ENCODE measurements at regions not wholly inside any gene's neighbourhood (a gene's known extent, or its start where the extent isn't known, plus 50 kb on each side); places are given as distances from the start of the nearest gene placed in this dataset.

GRCh38 chr7:50954716-50955115 is 172.0 kb upstream of the GRB10 start:
- Histone ChIP-seq H3K79me2 (ENCODE audit: low read length) (no peaks in the 10 kb centered on the region), H3K27me3 (ENCODE audit: low read length) (no peaks in the 10 kb centered on the region), H3K4me1 (ENCODE audit: insufficient read depth, low read length) (peaks cover 43% of the 10 kb centered on the region), H3K27ac (ENCODE audit: low read length) (peak overlapping the region; percentile 73; the same call in 1 of the 2 replicates), H3K9ac (ENCODE audit: low read length) (no peak overlapping the region), H3K9me2 (replicated peaks; ENCODE audit: low read length) (no peaks in the 10 kb centered on the region), H3K4me2 (ENCODE audit: low read length) (peak overlapping the region; percentile 52; the same call in 1 of the 2 replicates), H3K36me3 (ENCODE audit: low read depth, low read length) (no peaks in the 10 kb centered on the region), H3F3A (ENCODE audit: low read length, unreplicated experiment) (no peaks in the 10 kb centered on the region), H3K9me3 (ENCODE audit: low read length) (no peaks in the 10 kb centered on the region), H3K4me3 (ENCODE audit: low read length) (no peak overlapping the region), H2AFZ (ENCODE audit: low read length) (no peak overlapping the region), H4K20me1 (ENCODE audit: low read length) (no peaks in the 10 kb centered on the region)
- CTCF ChIA-PET, result no interaction called here
- POLR2A ChIA-PET (ENCODE audit: unreplicated experiment), result no interaction called here
- TF ChIP-seq CTCF (conservative IDR thresholded peaks at IDR 0.05; ENCODE audit: low read depth, low read length) (no peak), EZH2phosphoT487 (IDR thresholded peaks at IDR 0.05; ENCODE audit: borderline replicate concordance, low read length) (no peak), EZH2 (IDR thresholded peaks at IDR 0.05; ENCODE audit: low read length, unreplicated experiment) (no peak)
- intact Hi-C loops (cut with micrococcal nuclease), result no loop called here
- DNase-seq (no peak), ATAC-seq (no peak)
- BruUV-seq (replicated peaks), result no TSS peak

DNA sequence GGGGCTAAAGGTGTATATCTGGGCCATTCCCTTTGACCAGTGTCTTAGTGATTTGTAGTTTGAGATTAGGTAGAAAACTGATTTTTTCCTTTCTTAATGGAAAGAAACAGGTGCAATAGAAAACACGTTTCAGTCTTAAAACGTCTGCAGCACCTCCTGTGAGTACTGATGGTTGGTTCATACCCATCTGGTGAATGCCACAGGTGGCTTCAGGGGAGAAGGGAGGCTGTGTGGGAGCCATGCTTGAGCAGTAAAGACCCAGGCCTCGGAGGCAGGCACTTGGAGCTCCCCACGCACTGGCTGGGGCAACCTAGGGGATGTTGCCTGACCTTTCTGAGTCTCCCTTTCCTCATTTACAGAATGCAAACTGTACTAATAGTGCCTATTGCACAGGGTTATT is 171.5 kb upstream of the GRB10 start:
- H3F3A ChIP-seq (ENCODE audit: low read length, unreplicated experiment), result no peaks in the 10 kb centered on the region
- H3K79me2 ChIP-seq (ENCODE audit: low read length), result no peaks in the 10 kb centered on the region
- H4K20me1 ChIP-seq (ENCODE audit: low read length), result no peaks in the 10 kb centered on the region
- peak overlapping the region; percentile 73 for H3K27ac ChIP-seq (ENCODE audit: low read length)
- no peaks in the 10 kb centered on the region for H3K9me2 ChIP-seq (replicated peaks; ENCODE audit: low read length)
- H2AFZ ChIP-seq (ENCODE audit: low read length), result no peak overlapping the region
- intact Hi-C loops (cut with micrococcal nuclease), result no loop called here
- H3K27me3 ChIP-seq (ENCODE audit: low read length), result no peaks in the 10 kb centered on the region
- ChIA-PET CTCF (no interaction called here), POLR2A (ENCODE audit: unreplicated experiment) (no interaction called here)
- no peak overlapping the region for H3K4me3 ChIP-seq (ENCODE audit: low read length)
- H3K9me3 ChIP-seq (ENCODE audit: low read length), result no peaks in the 10 kb centered on the region
- ATAC-seq (no peak), DNase-seq (no peak)
- peak overlapping the region; percentile 15; the same call in 1 of the 2 replicates for H3K9ac ChIP-seq (ENCODE audit: low read length)
- peaks cover 43% of the 10 kb centered on the region for H3K4me1 ChIP-seq (ENCODE audit: insufficient read depth, low read length)
- TF ChIP-seq EZH2phosphoT487 (IDR thresholded peaks at IDR 0.05; ENCODE audit: borderline replicate concordance, low read length) (no peak), CTCF (conservative IDR thresholded peaks at IDR 0.05; ENCODE audit: low read depth, low read length) (no peak), EZH2 (IDR thresholded peaks at IDR 0.05; ENCODE audit: low read length, unreplicated experiment) (no peak)
- no peaks in the 10 kb centered on the region for H3K36me3 ChIP-seq (ENCODE audit: low read depth, low read length)
- peak overlapping the region; percentile 52 for H3K4me2 ChIP-seq (ENCODE audit: low read length)
- no TSS peak for BruUV-seq (replicated peaks)

GRCh38 chr7:50953820-50954219 is 171.1 kb upstream of the GRB10 start:
- BruUV-seq (replicated peaks), result no TSS peak
- intact Hi-C loops (cut with micrococcal nuclease), result no loop called here
- no peaks in the 10 kb centered on the region for H3F3A ChIP-seq (ENCODE audit: low read length, unreplicated experiment)
- H3K4me1 ChIP-seq (ENCODE audit: insufficient read depth, low read length), result peaks cover 43% of the 10 kb centered on the region
- CTCF ChIA-PET, result no interaction called here
- no peaks in the 10 kb centered on the region for H3K27me3 ChIP-seq (ENCODE audit: low read length)
- H3K79me2 ChIP-seq (ENCODE audit: low read length), result no peaks in the 10 kb centered on the region
- H3K4me2 ChIP-seq (ENCODE audit: low read length), result peak overlapping the region; percentile 52; the same call in 1 of the 2 replicates
- no peaks in the 10 kb centered on the region for H3K36me3 ChIP-seq (ENCODE audit: low read depth, low read length)
- peak overlapping the region; percentile 73 for H3K27ac ChIP-seq (ENCODE audit: low read length)
- TF ChIP-seq EZH2phosphoT487 (IDR thresholded peaks at IDR 0.05; ENCODE audit: borderline replicate concordance, low read length) (no peak), CTCF (conservative IDR thresholded peaks at IDR 0.05; ENCODE audit: low read depth, low read length) (no peak), EZH2 (IDR thresholded peaks at IDR 0.05; ENCODE audit: low read length, unreplicated experiment) (no peak)
- no peaks in the 10 kb centered on the region for H3K9me3 ChIP-seq (ENCODE audit: low read length)
- peak; percentile 95 for ATAC-seq
- H2AFZ ChIP-seq (ENCODE audit: low read length), result no peak overlapping the region
- peak; percentile 83 for DNase-seq
- no peaks in the 10 kb centered on the region for H4K20me1 ChIP-seq (ENCODE audit: low read length)
- POLR2A ChIA-PET (ENCODE audit: unreplicated experiment), result interaction anchor here (0.5 kb wide), 1 partner anchor 25 kb away, joined by 4 read pairs; no protein-coding TSS in a partner anchor
- no peak overlapping the region for H3K4me3 ChIP-seq (ENCODE audit: low read length)
- peak overlapping the region; percentile 15; the same call in 1 of the 2 replicates for H3K9ac ChIP-seq (ENCODE audit: low read length)
- H3K9me2 ChIP-seq (replicated peaks; ENCODE audit: low read length), result no peaks in the 10 kb centered on the region

Data from PC-3 (cell line).